WTC11 (cell line): ENCODE measurements at regions not wholly inside any gene's neighbourhood (a gene's known extent, or its start where the extent isn't known, plus 50 kb on each side); places are given as distances from the start of the nearest gene placed in this dataset.

Source experiments
- ATAC-seq: fragments of 200-7000 bp; cut with Tn5 transposase; 2 replicates; pipeline ENCODE4 v1.10.0; 2021; ENCODE audit warnings: mild to moderate bottlenecking, moderate library complexity
- CTCF ChIA-PET: fragments of 300-600 bp; sonication (Branson Sonifier 250); formaldehyde crosslinking; loops from one replicate; lab custom pipeline; 2021; ENCODE audit warnings: antibody characterized with exemption; lab: Charles Lee
- POLR2A ChIA-PET: fragments of 350-600 bp; sonication (Branson Sonifier 250); formaldehyde crosslinking; loops from one replicate; lab custom pipeline; 2021; ENCODE audit warnings: antibody characterized with exemption; lab: Charles Lee
- DNase-seq: peaks from one replicate; pipeline ENCODE4 v3.0.0; 2021; ENCODE audit warnings: low spot score
- H3K27ac Mint-ChIP-seq: 2 replicates; pipeline ENCODE4 v1.8.0; 2021; ENCODE audit warnings: mixed read lengths
- H3K27me3 Mint-ChIP-seq: 2 replicates; pipeline ENCODE4 v1.8.0; 2021; ENCODE audit warnings: low read depth, mild to moderate bottlenecking, moderate library complexity, mixed read lengths
- H3K36me3 Mint-ChIP-seq: 2 replicates; pipeline ENCODE4 v1.8.0; 2021; ENCODE audit warnings: mixed read lengths
- H3K4me1 Mint-ChIP-seq: 2 replicates; pipeline ENCODE4 v1.8.0; 2022; ENCODE audit warnings: mixed read lengths
- H3K4me3 Mint-ChIP-seq: 2 replicates; pipeline ENCODE4 v1.8.0; 2021; ENCODE audit warnings: mild to moderate bottlenecking, moderate library complexity, mixed read lengths
- H3K9me3 Mint-ChIP-seq: 2 replicates; pipeline ENCODE4 v1.8.0; 2021; ENCODE audit warnings: mixed read lengths
- ARID4B ChIP-seq: sonication (generic); formaldehyde crosslinking; IDR thresholded peaks from 2 replicates; pipeline ENCODE4 v1.8.0; 2023; ENCODE audit warnings: missing genetic modification reagents, mild to moderate bottlenecking, borderline replicate concordance
- CREM ChIP-seq: sonication (generic); formaldehyde crosslinking; IDR thresholded peaks from 2 replicates; pipeline ENCODE4 v1.8.1; 2022; ENCODE audit warnings: mild to moderate bottlenecking, missing genetic modification reagents, moderate library complexity
- CTCF ChIP-seq: fragments of 200-600 bp; IDR thresholded peaks from 2 replicates; pipeline ENCODE4 v1.8.0; 2022; ENCODE audit warnings: antibody characterized with exemption
- ESRRA ChIP-seq: sonication (generic); formaldehyde crosslinking; IDR thresholded peaks from 2 replicates; pipeline ENCODE4 v1.8.1; 2022; ENCODE audit warnings: mild to moderate bottlenecking, missing genetic modification reagents, borderline replicate concordance
- FOXJ3 ChIP-seq: sonication (generic); formaldehyde crosslinking; IDR thresholded peaks from 2 replicates; pipeline ENCODE4 v1.9.0; 2021; ENCODE audit warnings: missing genetic modification reagents, mild to moderate bottlenecking, borderline replicate concordance
- FOXP1 ChIP-seq: sonication (generic); formaldehyde crosslinking; IDR thresholded peaks from 2 replicates; pipeline ENCODE4 v1.8.0; 2022; ENCODE audit warnings: missing genetic modification reagents, mild to moderate bottlenecking, moderate library complexity, borderline replicate concordance
- GTF2I ChIP-seq: fragments of 250-450 bp; sonication (Bioruptor Pico); conservative IDR thresholded peaks from 2 replicates; pipeline ENCODE4 v1.4.0; 2021; ENCODE audit warnings: mild to moderate bottlenecking
- HMGA2 ChIP-seq: fragments of 250-450 bp; sonication (Bioruptor Pico); IDR thresholded peaks from 2 replicates; pipeline ENCODE4 v1.4.0; 2021; ENCODE audit warnings: mild to moderate bottlenecking, moderate library complexity
- IRF2 ChIP-seq: sonication (generic); formaldehyde crosslinking; IDR thresholded peaks from 2 replicates; pipeline ENCODE4 v1.8.0; 2022; ENCODE audit warnings: low read depth, missing genetic modification reagents, borderline replicate concordance
- JAZF1 ChIP-seq: fragments of 250-450 bp; sonication (Bioruptor Pico); IDR thresholded peaks from 2 replicates; pipeline ENCODE4 v1.9.0; 2021; ENCODE audit warnings: moderate library complexity, mild to moderate bottlenecking, inconsistent platforms
- NFYB ChIP-seq: sonication (generic); formaldehyde crosslinking; conservative IDR thresholded peaks from 2 replicates; pipeline ENCODE4 v1.8.0; 2022; ENCODE audit warnings: low read depth, missing genetic modification reagents
- NR1H2 ChIP-seq: sonication (generic); formaldehyde crosslinking; IDR thresholded peaks from 2 replicates; pipeline ENCODE4 v1.9.0; 2021; ENCODE audit warnings: mild to moderate bottlenecking, moderate library complexity, missing genetic modification reagents
- SMAD3 ChIP-seq: sonication (generic); formaldehyde crosslinking; IDR thresholded peaks from 2 replicates; pipeline ENCODE4 v1.8.0; 2022; ENCODE audit warnings: missing genetic modification reagents, mild to moderate bottlenecking, borderline replicate concordance
- ZMAT4 ChIP-seq: fragments of 250-450 bp; sonication (Bioruptor Pico); IDR thresholded peaks from 2 replicates; pipeline ENCODE4 v1.9.0; 2021; ENCODE audit warnings: mild to moderate bottlenecking
- ZNF138 ChIP-seq: sonication (generic); formaldehyde crosslinking; conservative IDR thresholded peaks from 2 replicates; pipeline ENCODE4 v1.8.1; 2022; ENCODE audit warnings: mild to moderate bottlenecking, moderate library complexity, missing genetic modification reagents
- ZNF232 ChIP-seq: sonication (generic); formaldehyde crosslinking; IDR thresholded peaks from 2 replicates; pipeline ENCODE4 v1.8.0; 2022; ENCODE audit warnings: mild to moderate bottlenecking, missing genetic modification reagents
- ZNF317 ChIP-seq: sonication (generic); formaldehyde crosslinking; IDR thresholded peaks from 2 replicates; pipeline ENCODE4 v1.8.1; 2023; ENCODE audit warnings: low read depth, mild to moderate bottlenecking, moderate library complexity, missing genetic modification reagents, borderline replicate concordance
- TF ChIP-seq, protein P1 (sequence below): sonication (generic); formaldehyde crosslinking; conservative IDR thresholded peaks from 2 replicates; pipeline ENCODE4 v1.8.1; 2022; ENCODE audit warnings: mild to moderate bottlenecking, missing genetic modification reagents
- TF ChIP-seq, protein P2 (sequence below): sonication (generic); formaldehyde crosslinking; IDR thresholded peaks from 2 replicates; pipeline ENCODE4 v1.8.1; 2023; ENCODE audit warnings: mild to moderate bottlenecking, missing genetic modification reagents, moderate library complexity
- TF ChIP-seq, protein P3 (sequence below): sonication (generic); formaldehyde crosslinking; IDR thresholded peaks from 2 replicates; pipeline ENCODE4 v1.8.1; 2023; ENCODE audit warnings: mild to moderate bottlenecking, missing genetic modification reagents
- TF ChIP-seq, protein P4 (sequence below): sonication (generic); formaldehyde crosslinking; IDR thresholded peaks from 2 replicates; pipeline ENCODE4 v1.8.0; 2022; ENCODE audit warnings: mild to moderate bottlenecking, missing genetic modification reagents
- TF ChIP-seq, protein P5 (sequence below): sonication (generic); formaldehyde crosslinking; IDR thresholded peaks from 2 replicates; pipeline ENCODE4 v1.8.0; 2022; ENCODE audit warnings: mild to moderate bottlenecking, missing genetic modification reagents

DNA sequence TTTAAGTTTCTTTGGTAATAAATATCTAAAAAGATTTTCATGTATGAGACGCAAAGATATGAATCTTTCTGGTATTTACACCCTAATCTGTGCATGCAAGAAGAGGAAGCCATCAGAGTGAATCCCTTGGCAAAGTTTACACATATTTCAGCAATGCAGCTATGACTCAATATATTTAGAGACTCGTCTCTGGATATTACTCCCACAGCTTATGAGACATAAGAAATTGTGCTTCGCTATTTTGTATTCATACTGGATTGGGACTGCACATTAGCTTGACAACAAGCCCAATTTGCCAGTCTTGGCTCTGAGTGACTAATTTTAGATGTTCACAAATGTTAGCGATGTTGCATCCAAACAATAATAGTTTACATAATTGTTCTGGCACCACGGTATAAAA is 532.0 kb downstream of the CDH11 start (continued):
- TF ChIP-seq, protein P1, sequence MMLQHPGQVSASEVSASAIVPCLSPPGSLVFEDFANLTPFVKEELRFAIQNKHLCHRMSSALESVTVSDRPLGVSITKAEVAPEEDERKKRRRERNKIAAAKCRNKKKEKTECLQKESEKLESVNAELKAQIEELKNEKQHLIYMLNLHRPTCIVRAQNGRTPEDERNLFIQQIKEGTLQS (CRISPR knock-in tag): no peak
- no peak for TF ChIP-seq CREM (CRISPR knock-in tag)
- no peak for TF ChIP-seq IRF2 (CRISPR knock-in tag)
- TF ChIP-seq, protein P2, sequence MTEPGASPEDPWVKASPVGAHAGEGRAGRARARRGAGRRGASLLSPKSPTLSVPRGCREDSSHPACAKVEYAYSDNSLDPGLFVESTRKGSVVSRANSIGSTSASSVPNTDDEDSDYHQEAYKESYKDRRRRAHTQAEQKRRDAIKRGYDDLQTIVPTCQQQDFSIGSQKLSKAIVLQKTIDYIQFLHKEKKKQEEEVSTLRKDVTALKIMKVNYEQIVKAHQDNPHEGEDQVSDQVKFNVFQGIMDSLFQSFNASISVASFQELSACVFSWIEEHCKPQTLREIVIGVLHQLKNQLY (CRISPR knock-in tag): no peak
- no peak for TF ChIP-seq SMAD3
- no peak for TF ChIP-seq FOXJ3 (CRISPR knock-in tag)

GRCh38 chr16:64586781-64587180 is 535.1 kb downstream of the CDH11 start:
- CTCF ChIA-PET: no interaction called here
- H3K27ac Mint-ChIP-seq: no peak overlapping the region
- TF ChIP-seq CTCF: no peak
- TF ChIP-seq GTF2I: no peak
- no peak for TF ChIP-seq NR1H2 (CRISPR knock-in tag)
- TF ChIP-seq ZNF138: no peak
- TF ChIP-seq HMGA2 (CRISPR knock-in tag): no peak
- no peak for TF ChIP-seq IRF2 (CRISPR knock-in tag)
- TF ChIP-seq, protein P3, sequence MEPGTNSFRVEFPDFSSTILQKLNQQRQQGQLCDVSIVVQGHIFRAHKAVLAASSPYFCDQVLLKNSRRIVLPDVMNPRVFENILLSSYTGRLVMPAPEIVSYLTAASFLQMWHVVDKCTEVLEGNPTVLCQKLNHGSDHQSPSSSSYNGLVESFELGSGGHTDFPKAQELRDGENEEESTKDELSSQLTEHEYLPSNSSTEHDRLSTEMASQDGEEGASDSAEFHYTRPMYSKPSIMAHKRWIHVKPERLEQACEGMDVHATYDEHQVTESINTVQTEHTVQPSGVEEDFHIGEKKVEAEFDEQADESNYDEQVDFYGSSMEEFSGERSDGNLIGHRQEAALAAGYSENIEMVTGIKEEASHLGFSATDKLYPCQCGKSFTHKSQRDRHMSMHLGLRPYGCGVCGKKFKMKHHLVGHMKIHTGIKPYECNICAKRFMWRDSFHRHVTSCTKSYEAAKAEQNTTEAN (CRISPR knock-in tag): no peak
- TF ChIP-seq NFYB (CRISPR knock-in tag): no peak
- TF ChIP-seq ZNF232 (CRISPR knock-in tag): no peak
- TF ChIP-seq JAZF1: no peak
- no peak for TF ChIP-seq ZMAT4 (CRISPR knock-in tag)
- TF ChIP-seq ESRRA: no peak
- TF ChIP-seq, protein P4, sequence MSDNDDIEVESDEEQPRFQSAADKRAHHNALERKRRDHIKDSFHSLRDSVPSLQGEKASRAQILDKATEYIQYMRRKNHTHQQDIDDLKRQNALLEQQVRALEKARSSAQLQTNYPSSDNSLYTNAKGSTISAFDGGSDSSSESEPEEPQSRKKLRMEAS: no peak
- no peak for TF ChIP-seq ARID4B
- no peak for TF ChIP-seq ZNF317 (CRISPR knock-in tag)
- no peak for TF ChIP-seq FOXP1 (CRISPR knock-in tag)
- TF ChIP-seq, protein P5, sequence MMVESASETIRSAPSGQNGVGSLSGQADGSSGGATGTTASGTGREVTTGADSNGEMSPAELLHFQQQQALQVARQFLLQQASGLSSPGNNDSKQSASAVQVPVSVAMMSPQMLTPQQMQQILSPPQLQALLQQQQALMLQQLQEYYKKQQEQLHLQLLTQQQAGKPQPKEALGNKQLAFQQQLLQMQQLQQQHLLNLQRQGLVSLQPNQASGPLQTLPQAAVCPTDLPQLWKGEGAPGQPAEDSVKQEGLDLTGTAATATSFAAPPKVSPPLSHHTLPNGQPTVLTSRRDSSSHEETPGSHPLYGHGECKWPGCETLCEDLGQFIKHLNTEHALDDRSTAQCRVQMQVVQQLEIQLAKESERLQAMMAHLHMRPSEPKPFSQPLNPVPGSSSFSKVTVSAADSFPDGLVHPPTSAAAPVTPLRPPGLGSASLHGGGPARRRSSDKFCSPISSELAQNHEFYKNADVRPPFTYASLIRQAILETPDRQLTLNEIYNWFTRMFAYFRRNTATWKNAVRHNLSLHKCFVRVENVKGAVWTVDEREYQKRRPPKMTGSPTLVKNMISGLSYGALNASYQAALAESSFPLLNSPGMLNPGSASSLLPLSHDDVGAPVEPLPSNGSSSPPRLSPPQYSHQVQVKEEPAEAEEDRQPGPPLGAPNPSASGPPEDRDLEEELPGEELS (CRISPR knock-in tag): no peak
- TF ChIP-seq, all 79 proteins: peak for 0
- no peak overlapping the region for H3K4me3 Mint-ChIP-seq
- no peak for ATAC-seq
- H3K4me1 Mint-ChIP-seq: peaks cover 13% of the 10 kb centered on the region
- no peaks in the 10 kb centered on the region for H3K27me3 Mint-ChIP-seq
- peaks cover 3% of the 10 kb centered on the region; the same call in 1 of the 2 replicates for H3K36me3 Mint-ChIP-seq
- H3K9me3 Mint-ChIP-seq: peaks cover 13% of the 10 kb centered on the region
- DNase-seq: no peak
- POLR2A ChIA-PET: no interaction called here
